ENCODE measurements at regions not wholly inside any gene's neighbourhood (a gene's known extent, or its start where the extent isn't known, plus 50 kb on each side); places are given as distances from the start of the nearest gene placed in this dataset.

DNA sequence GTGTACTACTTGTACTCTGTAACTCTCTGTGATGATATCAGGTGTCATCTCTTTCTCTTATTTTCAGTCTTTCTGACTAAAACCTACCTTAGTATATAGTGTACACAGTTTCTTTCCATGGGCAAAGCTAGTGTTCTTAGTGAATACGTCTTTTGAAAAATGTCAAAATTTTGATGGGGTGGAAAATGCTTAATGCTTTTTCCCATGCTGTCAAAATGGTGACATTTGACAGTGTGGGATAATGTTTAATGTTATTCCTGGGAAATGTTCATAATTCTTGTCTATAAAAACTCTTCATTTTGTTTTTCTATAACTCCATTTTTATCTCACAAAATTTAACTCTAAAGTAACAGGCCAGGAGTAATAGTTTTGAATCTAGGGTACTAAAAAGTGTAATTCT lies 742.7 kb upstream of the FOXG1 start:
- TF ChIP-seq, protein P1, sequence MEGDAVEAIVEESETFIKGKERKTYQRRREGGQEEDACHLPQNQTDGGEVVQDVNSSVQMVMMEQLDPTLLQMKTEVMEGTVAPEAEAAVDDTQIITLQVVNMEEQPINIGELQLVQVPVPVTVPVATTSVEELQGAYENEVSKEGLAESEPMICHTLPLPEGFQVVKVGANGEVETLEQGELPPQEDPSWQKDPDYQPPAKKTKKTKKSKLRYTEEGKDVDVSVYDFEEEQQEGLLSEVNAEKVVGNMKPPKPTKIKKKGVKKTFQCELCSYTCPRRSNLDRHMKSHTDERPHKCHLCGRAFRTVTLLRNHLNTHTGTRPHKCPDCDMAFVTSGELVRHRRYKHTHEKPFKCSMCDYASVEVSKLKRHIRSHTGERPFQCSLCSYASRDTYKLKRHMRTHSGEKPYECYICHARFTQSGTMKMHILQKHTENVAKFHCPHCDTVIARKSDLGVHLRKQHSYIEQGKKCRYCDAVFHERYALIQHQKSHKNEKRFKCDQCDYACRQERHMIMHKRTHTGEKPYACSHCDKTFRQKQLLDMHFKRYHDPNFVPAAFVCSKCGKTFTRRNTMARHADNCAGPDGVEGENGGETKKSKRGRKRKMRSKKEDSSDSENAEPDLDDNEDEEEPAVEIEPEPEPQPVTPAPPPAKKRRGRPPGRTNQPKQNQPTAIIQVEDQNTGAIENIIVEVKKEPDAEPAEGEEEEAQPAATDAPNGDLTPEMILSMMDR (IDR thresholded peaks at IDR 0.05; ENCODE audit: low read depth, low read length, poor library complexity, severe bottlenecking) = no peak
- no peak for TF ChIP-seq EZH2phosphoT487 (IDR thresholded peaks at IDR 0.05; ENCODE audit: borderline replicate concordance, low read length)

All from DOHH2 (cell line).